Ectodermal cell (in vitro differentiated cells): ENCODE measurements at regions not wholly inside any gene's neighbourhood (a gene's known extent, or its start where the extent isn't known, plus 50 kb on each side); places are given as distances from the start of the nearest gene placed in this dataset.

Source experiments
- H3K27ac ChIP-seq: 2 replicates; pipeline ENCODE4 v1.7.0; 2013; ENCODE audit warnings: mild to moderate bottlenecking, low read depth, low read length; ENCODE audit not compliant: insufficient read depth, poor library complexity, severe bottlenecking
- H3K27me3 ChIP-seq: 2 replicates; pipeline ENCODE4 v1.7.0; 2013; ENCODE audit warnings: mild to moderate bottlenecking, low read length; ENCODE audit not compliant: insufficient read depth, control insufficient read depth, poor library complexity, severe bottlenecking
- H3K36me3 ChIP-seq: one replicate; pipeline ENCODE4 v1.7.0; 2013; ENCODE audit warnings: low read length; ENCODE audit not compliant: control insufficient read depth, insufficient read depth
- H3K4me1 ChIP-seq: one replicate; pipeline ENCODE4 v1.7.0; 2013; ENCODE audit warnings: low read length; ENCODE audit not compliant: control insufficient read depth, insufficient read depth
- H3K4me3 ChIP-seq: 2 replicates; pipeline ENCODE4 v1.7.0; 2013; ENCODE audit warnings: low read depth, low read length, control low read depth; ENCODE audit not compliant: insufficient read depth
- H3K9me3 ChIP-seq: 2 replicates; pipeline ENCODE4 v1.7.0; 2013; ENCODE audit warnings: mild to moderate bottlenecking, low read length, moderate library complexity; ENCODE audit not compliant: control insufficient read depth
- WGBS, 2 experiments: methylation state at CpG; one replicate each; pipeline ENCODE4 v1.1.7; 2013; ENCODE audit warnings: missing lambda C conversion rate in 2 of 2; 5-methylcytosine and 5-hydroxymethylcytosine counted together

DNA sequence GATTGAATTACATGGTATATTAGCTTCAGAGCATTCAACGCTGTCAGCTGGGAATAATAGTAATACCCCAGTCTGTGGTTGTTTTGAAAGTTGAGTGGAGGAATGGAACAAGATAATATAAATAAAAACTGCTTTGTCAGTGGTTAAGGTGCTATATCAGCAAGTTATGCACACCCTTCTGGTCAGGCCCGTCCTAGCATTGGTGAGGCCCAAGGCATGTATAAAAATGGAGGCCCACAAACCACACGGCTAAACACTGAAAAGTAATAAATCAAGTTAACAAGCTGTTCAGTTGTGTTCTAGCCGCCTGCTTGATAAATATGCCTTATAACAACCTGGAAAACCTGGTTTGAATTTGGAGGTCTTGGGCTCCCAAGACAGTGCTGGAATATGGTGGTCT lies 77.4 kb downstream of the PSMG1 start:
- H3K9me3 ChIP-seq, result peaks cover 3% of the 10 kb centered on the region
- no peaks in the 10 kb centered on the region for H3K36me3 ChIP-seq
- no peaks in the 10 kb centered on the region for H3K4me1 ChIP-seq
- H3K27ac ChIP-seq, result no peak overlapping the region
- H3K27me3 ChIP-seq, result no peaks in the 10 kb centered on the region
- WGBS, 2 experiments, result 96 to 97% methylated on average over 4 of the region's 4 CpGs
- H3K4me3 ChIP-seq, result no peak overlapping the region

GRCh38 chr21:39105341-39105765 lies 77.9 kb downstream of the PSMG1 start:
- no peak overlapping the region for H3K4me3 ChIP-seq
- H3K4me1 ChIP-seq, result no peaks in the 10 kb centered on the region
- H3K9me3 ChIP-seq, result peaks cover 3% of the 10 kb centered on the region
- H3K27me3 ChIP-seq, result no peaks in the 10 kb centered on the region
- WGBS, 2 experiments, result 71 to 80% methylated on average over 5 of the region's 5 CpGs
- peak overlapping the region; percentile 1 for H3K27ac ChIP-seq
- H3K36me3 ChIP-seq, result no peaks in the 10 kb centered on the region

DNA sequence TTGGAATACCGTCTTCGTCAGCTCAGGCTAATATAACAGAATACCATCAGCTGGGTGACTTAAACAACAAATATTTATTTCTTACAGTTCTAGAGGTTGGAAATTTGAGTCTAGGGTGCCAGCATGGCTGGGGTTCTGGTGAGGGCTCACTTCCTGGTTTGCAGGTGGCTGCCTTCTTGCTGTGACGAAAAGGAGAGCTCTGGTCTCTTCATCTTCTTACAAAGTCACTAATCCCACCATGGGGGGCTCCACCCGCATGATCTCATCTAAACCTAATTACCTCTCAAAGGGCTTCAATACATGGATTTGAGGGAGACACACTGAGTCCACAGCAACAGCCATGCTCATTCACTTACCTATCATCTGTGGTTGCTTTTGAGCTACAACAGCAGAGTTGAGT lies 78.3 kb downstream of the PSMG1 start:
- no peaks in the 10 kb centered on the region for H3K27me3 ChIP-seq
- WGBS, 2 experiments, result 62 to 71% methylated on average over 2 to 3 of the region's 4 CpGs
- H3K27ac ChIP-seq, result peak overlapping the region; percentile 1

GRCh38 chr21:39103689-39104088 lies 79.6 kb downstream of the PSMG1 start:
- peaks cover 3% of the 10 kb centered on the region for H3K9me3 ChIP-seq
- no peak overlapping the region for H3K27ac ChIP-seq
- no peak overlapping the region for H3K4me3 ChIP-seq
- no peaks in the 10 kb centered on the region for H3K36me3 ChIP-seq
- no peaks in the 10 kb centered on the region for H3K27me3 ChIP-seq
- WGBS, 2 experiments, result 93 to 97% methylated on average over 4 of the region's 4 CpGs
- H3K4me1 ChIP-seq, result peaks cover 2% of the 10 kb centered on the region

More for the DNA sequence above, 78.3 kb downstream of the PSMG1 start:
- Histone ChIP-seq H3K4me1 (no peaks in the 10 kb centered on the region), H3K36me3 (no peaks in the 10 kb centered on the region), H3K4me3 (no peak overlapping the region), H3K9me3 (peaks cover 3% of the 10 kb centered on the region)

DNA sequence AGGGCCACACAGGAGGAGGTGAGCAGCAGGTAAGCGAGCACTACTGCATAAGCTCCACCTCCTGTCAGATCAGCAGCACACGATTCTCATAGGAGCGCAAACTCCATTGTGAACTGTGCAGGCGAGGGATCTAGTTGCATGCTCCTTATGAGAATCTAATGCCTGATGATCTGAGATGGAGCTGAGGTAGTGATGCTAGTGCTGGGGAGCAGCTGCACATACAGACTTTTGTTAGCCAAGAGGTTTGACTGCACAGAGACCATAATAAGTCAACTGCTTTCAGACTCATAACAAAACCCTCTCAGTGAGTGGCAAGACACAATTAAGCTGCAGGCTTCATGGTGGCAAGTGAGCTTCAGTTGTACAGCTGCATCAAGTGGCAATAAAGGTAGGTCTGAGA lies 83.4 kb downstream of the PSMG1 start:
- no peaks in the 10 kb centered on the region for H3K36me3 ChIP-seq
- 93% methylated on average over 4 of the region's 4 CpGs for WGBS, 2 experiments
- H3K27me3 ChIP-seq, result no peaks in the 10 kb centered on the region
- H3K9me3 ChIP-seq, result peaks cover 3% of the 10 kb centered on the region
- no peak overlapping the region for H3K27ac ChIP-seq
- H3K4me3 ChIP-seq, result no peak overlapping the region
- H3K4me1 ChIP-seq, result peaks cover 10% of the 10 kb centered on the region

DNA sequence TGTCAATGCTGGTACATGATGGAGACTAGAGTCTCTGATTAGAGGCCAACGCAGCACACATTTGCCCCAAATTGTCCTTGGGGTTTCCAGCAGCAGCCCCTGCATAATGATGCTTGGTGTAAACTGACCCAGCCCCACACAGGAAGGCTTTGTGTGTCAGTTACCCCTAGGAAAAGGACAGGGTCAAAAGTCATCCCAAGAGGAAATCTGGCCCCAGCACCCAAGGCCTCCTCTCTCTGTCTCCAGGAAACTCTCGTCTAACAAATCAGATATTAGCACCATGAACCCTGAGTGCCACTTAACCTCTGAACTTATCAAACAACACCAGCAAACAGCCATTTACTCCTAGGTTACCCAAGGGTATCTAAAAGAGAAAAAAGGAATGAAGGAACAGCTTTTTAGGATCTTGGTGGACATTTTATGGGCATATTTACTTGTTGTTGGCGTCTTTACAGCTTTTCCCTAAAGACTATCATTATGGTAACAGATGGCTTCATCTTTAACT lies 84.5 kb downstream of the PSMG1 start:
- WGBS, 2 experiments, result 84 to 92% methylated on average over 3 of the region's 3 CpGs
- Histone ChIP-seq H3K36me3 (no peaks in the 10 kb centered on the region), H3K27me3 (no peaks in the 10 kb centered on the region), H3K4me1 (peaks cover 10% of the 10 kb centered on the region), H3K9me3 (peaks cover 1% of the 10 kb centered on the region), H3K27ac (peak overlapping the region; percentile 16), H3K4me3 (no peak overlapping the region)

DNA sequence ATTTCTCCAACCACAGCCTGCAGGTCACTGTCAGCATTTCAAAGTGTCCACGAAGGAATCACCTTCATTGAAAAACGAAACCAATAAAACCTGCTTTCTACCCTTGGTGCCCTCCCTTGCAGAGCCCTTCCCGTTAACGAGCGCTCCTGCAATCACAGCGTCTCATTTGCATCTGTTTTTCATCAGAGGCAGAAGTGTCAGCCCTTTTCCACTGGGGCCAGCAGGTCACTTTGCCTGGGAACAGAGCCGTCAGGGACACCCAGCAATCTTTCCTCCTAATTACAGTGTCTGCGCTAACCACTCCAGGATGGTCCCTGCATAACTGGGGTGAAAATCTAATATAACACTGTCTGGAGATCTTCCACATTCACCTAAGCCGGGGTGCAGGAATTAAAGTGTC lies 85.3 kb downstream of the PSMG1 start:
- Histone ChIP-seq H3K27ac (no peak overlapping the region), H3K36me3 (no peaks in the 10 kb centered on the region), H3K4me3 (no peak overlapping the region), H3K4me1 (peaks cover 10% of the 10 kb centered on the region), H3K27me3 (no peaks in the 10 kb centered on the region), H3K9me3 (no peaks in the 10 kb centered on the region)
- WGBS, 2 experiments, result 76 to 81% methylated on average over 9 of the region's 9 CpGs

DNA sequence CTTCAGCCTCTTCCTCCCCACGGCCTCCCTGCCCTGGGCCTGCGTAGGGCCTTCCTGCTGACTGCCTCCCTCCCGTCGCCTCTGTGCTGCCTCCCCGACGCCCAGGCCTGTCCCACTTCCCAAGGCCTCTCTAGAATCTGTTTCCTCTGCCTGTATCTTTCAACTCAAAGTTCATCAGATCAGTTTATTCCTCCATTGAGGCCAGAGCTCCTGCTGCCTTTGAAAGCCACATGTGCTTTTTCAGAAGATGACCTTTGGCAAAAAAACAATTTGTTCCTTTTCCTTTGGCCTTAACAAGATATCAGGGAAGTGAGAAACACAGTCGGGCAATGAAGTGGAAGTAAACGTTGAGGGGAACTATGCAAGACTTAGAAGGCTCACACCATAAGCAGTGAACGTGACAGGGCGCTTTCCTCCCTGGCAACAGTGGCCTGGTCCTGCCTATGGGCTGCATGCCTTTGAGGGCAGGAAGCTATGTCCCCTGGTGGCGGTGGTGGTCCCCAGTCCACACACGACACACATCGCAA lies 85.9 kb downstream of the PSMG1 start:
- 90 to 91% methylated on average over 13 of the region's 13 CpGs for WGBS, 2 experiments
- Histone ChIP-seq H3K27me3 (no peaks in the 10 kb centered on the region), H3K27ac (no peak overlapping the region), H3K36me3 (no peaks in the 10 kb centered on the region), H3K4me1 (peaks cover 10% of the 10 kb centered on the region), H3K4me3 (no peak overlapping the region), H3K9me3 (no peaks in the 10 kb centered on the region)

- no peaks in the 10 kb centered on the region for H3K9me3 ChIP-seq
- H3K36me3 ChIP-seq, result no peaks in the 10 kb centered on the region
- H3K4me3 ChIP-seq, result no peak overlapping the region
- H3K27me3 ChIP-seq, result no peaks in the 10 kb centered on the region
- H3K27ac ChIP-seq, result no peak overlapping the region
- WGBS, 2 experiments, result 89 to 90% methylated on average over 8 of the region's 8 CpGs
- peaks cover 10% of the 10 kb centered on the region for H3K4me1 ChIP-seq
Measured at GRCh38 chr21:39096754-39097153, 86.5 kb downstream of the PSMG1 start.

- H3K4me1 ChIP-seq, result peaks cover 10% of the 10 kb centered on the region
- H3K36me3 ChIP-seq, result no peaks in the 10 kb centered on the region
- WGBS, 2 experiments, result 92 to 96% methylated on average over 7 of the region's 7 CpGs
- no peak overlapping the region for H3K4me3 ChIP-seq
- H3K27ac ChIP-seq, result no peak overlapping the region
- no peaks in the 10 kb centered on the region for H3K27me3 ChIP-seq
- no peaks in the 10 kb centered on the region for H3K9me3 ChIP-seq
Measured at GRCh38 chr21:39095681-39096080, 87.6 kb downstream of the PSMG1 start.
